Mucosa of descending colon (tissue), 3 donors: ENCODE measurements at regions not wholly inside any gene's neighbourhood (a gene's known extent, or its start where the extent isn't known, plus 50 kb on each side); places are given as distances from the start of the nearest gene placed in this dataset.

Experiments
- ATAC-seq: fragments of 200-7000 bp; cut with Tn5 transposase; one replicate; pipeline ENCODE4 v1.9.1; 2020; ENCODE audit warnings: mild to moderate bottlenecking, moderate library complexity
- DNase-seq, 3 donors: peaks; one replicate each; pipeline ENCODE4 v3.0.0-alpha.2; 2020
- H3K36me3 ChIP-seq: fragments of 200-600 bp; one replicate; pipeline ENCODE4 v1.8.0; 2021; ENCODE audit warnings: low read depth, mild to moderate bottlenecking
- H3K4me1 ChIP-seq: fragments of 200-600 bp; one replicate; pipeline ENCODE4 v1.8.0; 2021; ENCODE audit warnings: low read depth, mild to moderate bottlenecking
- H3K4me3 ChIP-seq: fragments of 200-600 bp; one replicate; pipeline ENCODE4 v1.8.0; 2021; ENCODE audit warnings: mild to moderate bottlenecking
- H3K9me3 ChIP-seq: fragments of 200-600 bp; one replicate; pipeline ENCODE4 v1.8.0; 2021; ENCODE audit warnings: mild to moderate bottlenecking
- CTCF ChIP-seq: fragments of 200-600 bp; IDR thresholded peaks from one replicate; pipeline ENCODE4 v1.8.0; 2022; ENCODE audit warnings: antibody characterized with exemption, mild to moderate bottlenecking
- intact Hi-C, 2 donors: fragments of 100-400 bp; cut with DNase I in 1 of 2; cut with micrococcal nuclease in 1 of 2; formaldehyde crosslinking; loops; one replicate each; pipeline versions ENCODE4 v1.11.0 to v1.11.1; 2022; cut with DNase I, micrococcal nuclease
- donor health status: DM: no; HTN: no; CAD: no; lungs with moderate emphysema.
- donor health status: DM: no; HTN: no; CAD: no.
- donor health status: DM: no; HTN: yes; CAD: no.

DNA sequence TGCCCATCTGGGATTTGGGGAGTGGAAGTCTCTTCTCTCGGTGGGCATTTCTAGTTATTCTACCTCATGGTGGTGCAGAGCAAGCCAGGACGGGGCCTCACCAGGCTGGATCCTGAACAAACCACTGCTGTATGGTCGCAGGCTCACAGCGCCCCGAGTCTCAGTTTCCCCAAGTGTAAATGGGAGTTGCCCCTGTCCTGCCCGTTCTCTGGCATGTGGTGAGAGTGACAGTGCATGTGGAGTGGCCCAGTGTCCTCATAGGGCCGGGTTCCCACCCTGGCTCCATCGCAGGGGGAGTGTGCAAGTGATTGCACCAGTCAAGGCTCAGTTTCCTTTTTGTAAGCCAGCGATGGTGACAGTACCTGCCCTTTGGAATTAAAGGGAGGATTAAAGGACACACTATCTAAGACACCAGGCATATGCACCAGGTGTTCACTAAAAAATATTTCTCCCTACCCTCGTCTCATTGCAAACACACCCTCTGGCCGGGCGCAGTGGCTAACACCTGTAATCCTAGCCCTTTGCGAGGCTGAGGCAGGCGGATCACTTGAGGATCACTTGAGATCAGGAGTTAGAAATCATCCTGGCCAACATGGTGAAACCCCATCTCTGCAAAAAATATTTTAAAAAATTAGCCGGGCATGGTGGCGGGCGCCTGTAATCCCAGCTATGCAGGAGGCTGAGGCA lies 173.3 kb upstream of the MYCN start:
- Histone ChIP-seq H3K4me3 (no peak overlapping the region), H3K9me3 (no peaks in the 10 kb centered on the region), H3K36me3 (no peaks in the 10 kb centered on the region), H3K4me1 (no peaks in the 10 kb centered on the region)
- no peak for TF ChIP-seq CTCF
- DNase-seq = no peak
- intact Hi-C loops = no loop called here
- no peak for ATAC-seq

DNA sequence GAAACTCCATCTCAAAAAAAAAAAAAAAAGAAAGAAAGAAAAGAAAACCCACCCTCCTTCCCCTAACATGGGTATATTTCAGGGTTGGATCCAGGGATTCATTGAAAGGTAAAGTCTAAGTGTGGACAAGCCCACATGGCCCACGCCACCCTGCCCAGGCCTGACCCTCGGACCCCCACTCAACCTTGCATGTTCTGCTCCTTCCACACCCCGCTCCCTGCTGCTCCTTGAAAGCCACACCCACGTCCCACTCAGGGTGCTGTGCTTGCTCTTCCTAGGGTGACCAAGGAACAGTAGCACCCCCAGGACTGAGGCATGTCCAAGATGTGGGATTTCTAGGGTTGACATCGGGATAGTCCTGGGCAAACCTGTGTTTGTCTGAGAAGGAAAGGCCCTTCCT lies 172.7 kb upstream of the MYCN start:
- no peaks in the 10 kb centered on the region for H3K9me3 ChIP-seq
- H3K4me3 ChIP-seq = no peak overlapping the region
- H3K36me3 ChIP-seq = no peaks in the 10 kb centered on the region
- no peak for DNase-seq
- H3K4me1 ChIP-seq = no peaks in the 10 kb centered on the region
- TF ChIP-seq CTCF = no peak
- no peak for ATAC-seq
- intact Hi-C loops = no loop called here

DNA sequence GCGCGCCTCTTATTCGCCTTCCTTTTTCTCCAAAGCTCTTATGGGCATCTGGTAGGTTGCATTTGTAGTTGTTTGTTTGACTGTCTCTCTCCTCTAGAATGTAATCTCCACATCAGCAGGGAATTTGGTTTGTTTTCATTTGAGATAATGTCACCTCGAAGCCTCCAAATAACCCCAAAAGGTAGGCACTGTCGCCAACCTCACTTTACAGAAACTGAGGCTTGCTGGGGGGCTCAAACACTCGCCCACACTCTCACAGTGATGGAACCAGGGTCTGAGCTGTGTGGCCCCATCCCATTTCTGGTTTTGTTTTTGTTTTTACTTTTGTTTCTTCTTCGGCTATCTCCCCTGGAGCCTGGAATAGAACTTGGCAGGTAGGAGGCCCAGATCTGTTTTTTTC lies 172.2 kb upstream of the MYCN start:
- H3K4me3 ChIP-seq = no peak overlapping the region
- DNase-seq = no peak

GRCh38 chr2:15768615-15769014 lies 171.7 kb upstream of the MYCN start:
- ATAC-seq = no peak
- H3K36me3 ChIP-seq = no peaks in the 10 kb centered on the region
- no peak overlapping the region for H3K4me3 ChIP-seq
- intact Hi-C loops = no loop called here
- TF ChIP-seq CTCF = no peak
- H3K9me3 ChIP-seq = no peaks in the 10 kb centered on the region
- no peak for DNase-seq
- no peaks in the 10 kb centered on the region for H3K4me1 ChIP-seq

More for the DNA sequence above, 172.2 kb upstream of the MYCN start:
- no peak for TF ChIP-seq CTCF
- Histone ChIP-seq H3K36me3 (no peaks in the 10 kb centered on the region), H3K9me3 (no peaks in the 10 kb centered on the region), H3K4me1 (no peaks in the 10 kb centered on the region)
- intact Hi-C loops = no loop called here
- ATAC-seq = no peak

DNA sequence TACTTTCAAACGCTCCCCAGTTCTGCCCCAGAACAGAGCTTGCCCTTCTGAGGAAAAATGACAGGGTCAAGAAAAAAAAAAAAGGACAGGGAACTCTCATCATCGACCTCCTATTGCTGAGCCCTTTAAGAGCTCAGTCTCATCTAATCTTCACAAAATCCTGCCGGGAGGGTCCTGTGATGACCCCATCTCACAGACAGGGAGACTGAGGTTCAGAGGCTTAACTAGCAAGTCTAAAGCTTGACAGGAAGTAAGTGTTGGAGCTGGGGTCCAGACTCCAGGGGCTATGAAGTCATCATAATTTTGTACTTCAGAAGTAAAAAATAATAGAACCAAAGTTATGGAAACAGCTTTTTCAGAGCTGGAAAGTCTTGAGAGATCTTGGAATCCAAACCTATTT lies 171.1 kb upstream of the MYCN start:
- DNase-seq = no peak
- TF ChIP-seq CTCF = no peak
- H3K36me3 ChIP-seq = no peaks in the 10 kb centered on the region
- no peak overlapping the region for H3K4me3 ChIP-seq
- H3K4me1 ChIP-seq = no peaks in the 10 kb centered on the region
- ATAC-seq = no peak
- H3K9me3 ChIP-seq = no peaks in the 10 kb centered on the region
- intact Hi-C loops = no loop called here
